Breast epithelium (tissue), 3 donors: ENCODE measurements at regions not wholly inside any gene's neighbourhood (a gene's known extent, or its start where the extent isn't known, plus 50 kb on each side); places are given as distances from the start of the nearest gene placed in this dataset.

Source experiments
- POLR2A ChIP-seq: fragments of 450-650 bp; IDR thresholded peaks from one replicate; pipeline ENCODE4 v1.6.1; 2016; ENCODE audit warnings: antibody characterized with exemption, mild to moderate bottlenecking, moderate library complexity
- TF ChIP-seq, protein P1 (sequence below), 3 donors: fragments of 450-650 bp; IDR thresholded peaks; one replicate each; pipeline ENCODE4 v1.5.1; 2016 to 2017; ENCODE audit warnings: antibody characterized with exemption in 3 of 3, mild to moderate bottlenecking in 3 of 3, moderate library complexity in 3 of 3

DNA sequence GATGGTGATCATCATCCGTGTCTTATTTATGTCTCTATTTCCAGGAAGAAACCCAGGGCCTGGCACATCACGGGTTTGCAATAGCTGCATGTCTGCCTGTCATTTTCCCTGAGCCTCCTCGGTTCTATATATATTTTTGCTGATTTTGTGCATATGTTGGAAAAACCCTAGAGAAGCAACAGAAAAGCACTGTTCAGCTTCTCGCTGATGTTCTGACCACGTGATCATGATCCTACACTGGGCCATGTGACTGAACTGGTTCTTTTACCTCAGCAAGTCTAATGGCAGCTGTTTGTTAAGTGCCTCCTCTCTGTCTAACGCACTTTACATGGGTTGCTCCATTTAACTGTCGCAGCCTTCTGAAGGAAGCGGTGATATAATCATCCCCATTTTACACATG lies 71.3 kb downstream of the CMPK2 start:
- no peak for TF ChIP-seq POLR2A
- TF ChIP-seq, protein P1, sequence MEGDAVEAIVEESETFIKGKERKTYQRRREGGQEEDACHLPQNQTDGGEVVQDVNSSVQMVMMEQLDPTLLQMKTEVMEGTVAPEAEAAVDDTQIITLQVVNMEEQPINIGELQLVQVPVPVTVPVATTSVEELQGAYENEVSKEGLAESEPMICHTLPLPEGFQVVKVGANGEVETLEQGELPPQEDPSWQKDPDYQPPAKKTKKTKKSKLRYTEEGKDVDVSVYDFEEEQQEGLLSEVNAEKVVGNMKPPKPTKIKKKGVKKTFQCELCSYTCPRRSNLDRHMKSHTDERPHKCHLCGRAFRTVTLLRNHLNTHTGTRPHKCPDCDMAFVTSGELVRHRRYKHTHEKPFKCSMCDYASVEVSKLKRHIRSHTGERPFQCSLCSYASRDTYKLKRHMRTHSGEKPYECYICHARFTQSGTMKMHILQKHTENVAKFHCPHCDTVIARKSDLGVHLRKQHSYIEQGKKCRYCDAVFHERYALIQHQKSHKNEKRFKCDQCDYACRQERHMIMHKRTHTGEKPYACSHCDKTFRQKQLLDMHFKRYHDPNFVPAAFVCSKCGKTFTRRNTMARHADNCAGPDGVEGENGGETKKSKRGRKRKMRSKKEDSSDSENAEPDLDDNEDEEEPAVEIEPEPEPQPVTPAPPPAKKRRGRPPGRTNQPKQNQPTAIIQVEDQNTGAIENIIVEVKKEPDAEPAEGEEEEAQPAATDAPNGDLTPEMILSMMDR (IDR thresholded peaks at IDR 0.05), result no peak
